PFSK-1 (cell line): ENCODE measurements at regions not wholly inside any gene's neighbourhood (a gene's known extent, or its start where the extent isn't known, plus 50 kb on each side); places are given as distances from the start of the nearest gene placed in this dataset.

Source experiments
- FOXP2 ChIP-seq: optimal IDR thresholded peaks from 2 replicates; pipeline ENCODE3; 2011; ENCODE audit warnings: borderline replicate concordance, control low read depth, inconsistent platforms; ENCODE audit not compliant: insufficient read depth; ENCODE audit errors: extremely low read length, extremely low read depth
- TAF1 ChIP-seq: IDR thresholded peaks from 2 replicates; pipeline ENCODE4 v1.6.1; 2012; ENCODE audit warnings: low read length, control low read depth, borderline replicate concordance; ENCODE audit not compliant: insufficient read depth
- TF ChIP-seq, protein P1 (sequence below), 2 experiments: IDR thresholded peaks; 2 replicates each; pipeline versions ENCODE4 v1.6.1 to v1.8.0; 2011 to 2012; ENCODE audit warnings: low read depth in 2 of 2, low read length in 2 of 2, control low read depth in 1 of 2, inconsistent platforms in 1 of 2, mild to moderate bottlenecking in 1 of 2, moderate library complexity in 1 of 2; ENCODE audit not compliant: insufficient read depth in 1 of 2

DNA sequence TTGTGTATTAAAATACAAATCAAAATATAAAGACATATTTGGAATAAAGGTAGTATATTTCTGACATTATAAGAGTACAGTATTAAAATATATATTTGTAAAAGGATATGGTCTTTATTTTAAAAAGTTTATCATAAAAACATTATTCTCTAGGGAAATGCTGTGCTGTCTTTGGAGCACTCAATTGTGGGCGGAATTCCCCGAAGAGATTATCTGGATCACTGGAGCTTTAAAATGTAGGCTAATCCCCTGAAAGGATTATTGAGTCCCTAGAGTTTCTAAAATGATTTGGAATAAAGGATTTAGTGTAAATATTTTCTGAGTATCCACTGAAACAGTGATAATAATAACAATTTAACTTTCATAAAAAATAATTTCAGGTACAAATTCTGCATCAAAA lies 1239.4 kb downstream of the TECRL start:
- TF ChIP-seq TAF1: no peak
- TF ChIP-seq, protein P1, sequence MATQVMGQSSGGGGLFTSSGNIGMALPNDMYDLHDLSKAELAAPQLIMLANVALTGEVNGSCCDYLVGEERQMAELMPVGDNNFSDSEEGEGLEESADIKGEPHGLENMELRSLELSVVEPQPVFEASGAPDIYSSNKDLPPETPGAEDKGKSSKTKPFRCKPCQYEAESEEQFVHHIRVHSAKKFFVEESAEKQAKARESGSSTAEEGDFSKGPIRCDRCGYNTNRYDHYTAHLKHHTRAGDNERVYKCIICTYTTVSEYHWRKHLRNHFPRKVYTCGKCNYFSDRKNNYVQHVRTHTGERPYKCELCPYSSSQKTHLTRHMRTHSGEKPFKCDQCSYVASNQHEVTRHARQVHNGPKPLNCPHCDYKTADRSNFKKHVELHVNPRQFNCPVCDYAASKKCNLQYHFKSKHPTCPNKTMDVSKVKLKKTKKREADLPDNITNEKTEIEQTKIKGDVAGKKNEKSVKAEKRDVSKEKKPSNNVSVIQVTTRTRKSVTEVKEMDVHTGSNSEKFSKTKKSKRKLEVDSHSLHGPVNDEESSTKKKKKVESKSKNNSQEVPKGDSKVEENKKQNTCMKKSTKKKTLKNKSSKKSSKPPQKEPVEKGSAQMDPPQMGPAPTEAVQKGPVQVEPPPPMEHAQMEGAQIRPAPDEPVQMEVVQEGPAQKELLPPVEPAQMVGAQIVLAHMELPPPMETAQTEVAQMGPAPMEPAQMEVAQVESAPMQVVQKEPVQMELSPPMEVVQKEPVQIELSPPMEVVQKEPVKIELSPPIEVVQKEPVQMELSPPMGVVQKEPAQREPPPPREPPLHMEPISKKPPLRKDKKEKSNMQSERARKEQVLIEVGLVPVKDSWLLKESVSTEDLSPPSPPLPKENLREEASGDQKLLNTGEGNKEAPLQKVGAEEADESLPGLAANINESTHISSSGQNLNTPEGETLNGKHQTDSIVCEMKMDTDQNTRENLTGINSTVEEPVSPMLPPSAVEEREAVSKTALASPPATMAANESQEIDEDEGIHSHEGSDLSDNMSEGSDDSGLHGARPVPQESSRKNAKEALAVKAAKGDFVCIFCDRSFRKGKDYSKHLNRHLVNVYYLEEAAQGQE (IDR thresholded peaks at IDR 0.05; ENCODE audit: insufficient read depth in 1 of 2, low read depth in 2 of 2, low read length in 2 of 2): no peak
- no peak for TF ChIP-seq FOXP2
